Gastroesophageal sphincter (tissue), 3 donors: ENCODE measurements at regions not wholly inside any gene's neighbourhood (a gene's known extent, or its start where the extent isn't known, plus 50 kb on each side); places are given as distances from the start of the nearest gene placed in this dataset.

ENCODE experiments used
- POLR2AphosphoS5 ChIP-seq: sonication (generic); formaldehyde crosslinking; IDR thresholded peaks from one replicate; pipeline ENCODE4 v1.6.1; 2017; ENCODE audit warnings: antibody characterized with exemption
- TF ChIP-seq, protein P1 (sequence below), 4 experiments: fragments of 200-600 bp in 2 of 4; fragments of 450-650 bp in 2 of 4; sonication (generic) in 1 of 4; IDR thresholded peaks; one replicate each; pipeline ENCODE4 v1.5.1; 2017 to 2019; ENCODE audit warnings: antibody characterized with exemption in 4 of 4, mild to moderate bottlenecking in 2 of 4, moderate library complexity in 2 of 4

DNA sequence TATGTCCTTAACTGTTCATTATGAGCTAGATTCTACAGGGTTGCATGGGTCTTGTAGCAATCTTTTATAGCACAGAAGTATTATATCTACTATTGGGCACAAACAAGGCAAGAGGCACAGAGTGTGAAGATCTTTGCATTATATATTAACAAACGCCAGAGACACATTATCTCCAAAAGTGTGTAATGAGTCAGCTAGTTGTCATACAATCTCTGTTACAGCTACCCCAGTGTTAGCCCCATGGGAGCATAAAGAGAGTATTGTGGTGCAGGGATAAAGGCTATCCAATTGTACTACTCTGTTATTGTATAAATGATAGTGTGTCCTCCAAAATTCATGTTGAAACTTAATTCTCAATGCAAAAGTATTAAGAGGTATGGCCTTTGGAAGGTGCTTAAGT, 148.4 kb upstream of the RIMS1 start:
- TF ChIP-seq POLR2AphosphoS5, result no peak
- TF ChIP-seq, protein P1, sequence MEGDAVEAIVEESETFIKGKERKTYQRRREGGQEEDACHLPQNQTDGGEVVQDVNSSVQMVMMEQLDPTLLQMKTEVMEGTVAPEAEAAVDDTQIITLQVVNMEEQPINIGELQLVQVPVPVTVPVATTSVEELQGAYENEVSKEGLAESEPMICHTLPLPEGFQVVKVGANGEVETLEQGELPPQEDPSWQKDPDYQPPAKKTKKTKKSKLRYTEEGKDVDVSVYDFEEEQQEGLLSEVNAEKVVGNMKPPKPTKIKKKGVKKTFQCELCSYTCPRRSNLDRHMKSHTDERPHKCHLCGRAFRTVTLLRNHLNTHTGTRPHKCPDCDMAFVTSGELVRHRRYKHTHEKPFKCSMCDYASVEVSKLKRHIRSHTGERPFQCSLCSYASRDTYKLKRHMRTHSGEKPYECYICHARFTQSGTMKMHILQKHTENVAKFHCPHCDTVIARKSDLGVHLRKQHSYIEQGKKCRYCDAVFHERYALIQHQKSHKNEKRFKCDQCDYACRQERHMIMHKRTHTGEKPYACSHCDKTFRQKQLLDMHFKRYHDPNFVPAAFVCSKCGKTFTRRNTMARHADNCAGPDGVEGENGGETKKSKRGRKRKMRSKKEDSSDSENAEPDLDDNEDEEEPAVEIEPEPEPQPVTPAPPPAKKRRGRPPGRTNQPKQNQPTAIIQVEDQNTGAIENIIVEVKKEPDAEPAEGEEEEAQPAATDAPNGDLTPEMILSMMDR (IDR thresholded peaks at IDR 0.05), result no peak
